Tibial nerve (tissue), 4 donors: ENCODE measurements at regions not wholly inside any gene's neighbourhood (a gene's known extent, or its start where the extent isn't known, plus 50 kb on each side); places are given as distances from the start of the nearest gene placed in this dataset.

Experiments
- DNase-seq, 2 donors: peaks; one replicate each; pipeline ENCODE4 v3.0.0-alpha.2; 2019; ENCODE audit warnings: low spot score in 2 of 2
- H3K27ac ChIP-seq, 4 donors: fragments of 200-600 bp; sonication (generic) in 3 of 4; one replicate each; pipeline ENCODE4 v1.5.1; 2017 to 2019; ENCODE audit warnings: mild to moderate bottlenecking in 1 of 4
- H3K27me3 ChIP-seq, 2 donors: fragments of 200-600 bp; sonication (generic) in 1 of 2; one replicate each; pipeline versions ENCODE4 v1.5.1 to v1.6.0; 2017 to 2019
- H3K36me3 ChIP-seq, 3 donors: fragments of 200-600 bp; sonication (generic); one replicate each; pipeline ENCODE4 v1.5.1; 2018 to 2019
- H3K4me1 ChIP-seq, 4 donors: fragments of 200-600 bp; sonication (generic) in 3 of 4; one replicate each; pipeline ENCODE4 v1.5.1; 2017 to 2019
- H3K4me3 ChIP-seq, 4 donors: fragments of 200-600 bp; sonication (generic) in 3 of 4; one replicate each; pipeline ENCODE4 v1.5.1; 2017 to 2019; ENCODE audit warnings: mild to moderate bottlenecking in 1 of 4, moderate library complexity in 1 of 4
- H3K9me3 ChIP-seq, 4 donors: fragments of 200-600 bp; sonication (generic) in 3 of 4; one replicate each; pipeline ENCODE4 v1.5.1; 2017 to 2019
- CTCF ChIP-seq, 5 experiments: fragments of 200-600 bp in 3 of 5; fragments of 450-650 bp in 2 of 5; sonication (generic) in 3 of 5; IDR thresholded peaks; one replicate each; pipeline ENCODE4 v1.5.1; 2016 to 2019; ENCODE audit warnings: antibody characterized with exemption in 5 of 5, mild to moderate bottlenecking in 3 of 5, moderate library complexity in 2 of 5
- EP300 ChIP-seq, 2 donors: sonication (generic); formaldehyde crosslinking; IDR thresholded peaks; one replicate each; pipeline ENCODE4 v1.6.1; 2017; ENCODE audit warnings: antibody characterized with exemption in 2 of 2, mild to moderate bottlenecking in 1 of 2
- POLR2A ChIP-seq, 2 donors: fragments of 450-650 bp; IDR thresholded peaks; one replicate each; pipeline ENCODE4 v1.6.1; 2017; ENCODE audit warnings: antibody characterized with exemption in 2 of 2, mild to moderate bottlenecking in 2 of 2, moderate library complexity in 2 of 2
- WGBS, 2 donors: methylation state at CpG; one replicate each; pipeline ENCODE4 v1.1.5; 2018; 5-methylcytosine and 5-hydroxymethylcytosine counted together

- Histone ChIP-seq H3K4me3 (no peak overlapping the region), H3K4me1 (no peaks in the 10 kb centered on the region), H3K27ac (no peak overlapping the region), H3K36me3 (no peaks in the 10 kb centered on the region), H3K9me3 (no peaks in the 10 kb centered on the region), H3K27me3 (no peaks in the 10 kb centered on the region)
- no peak for DNase-seq
- 74 to 82% methylated on average over 2 of the region's 2 CpGs for WGBS, 2 donors
- TF ChIP-seq CTCF (IDR thresholded peaks at IDR 0.05) (no peak), EP300 (IDR thresholded peaks at IDR 0.05) (no peak), POLR2A (IDR thresholded peaks at IDR 0.05) (no peak)
Measured at GRCh38 chr2:107407974-107408373, 418.7 kb upstream of the RGPD4 start.

GRCh38 chr2:107411267-107411666 lies 415.4 kb upstream of the RGPD4 start:
- Histone ChIP-seq H3K4me3 (no peak overlapping the region), H3K27ac (no peak overlapping the region), H3K9me3 (no peaks in the 10 kb centered on the region), H3K27me3 (no peaks in the 10 kb centered on the region), H3K36me3 (no peaks in the 10 kb centered on the region), H3K4me1 (no peaks in the 10 kb centered on the region)
- 86 to 88% methylated on average over 2 of the region's 2 CpGs for WGBS, 2 donors
- DNase-seq: no peak
- no peak for TF ChIP-seq POLR2A (IDR thresholded peaks at IDR 0.05)
- TF ChIP-seq CTCF (IDR thresholded peaks at IDR 0.05): no peak
- TF ChIP-seq EP300 (IDR thresholded peaks at IDR 0.05): no peak

GRCh38 chr2:107412209-107412904 lies 414.3 kb upstream of the RGPD4 start:
- TF ChIP-seq CTCF (IDR thresholded peaks at IDR 0.05): no peak
- DNase-seq: peak in 1 of 2 donors; percentile 10
- 49 to 52% methylated on average over 6 of the region's 6 CpGs for WGBS, 2 donors
- H3K4me3 ChIP-seq: no peak overlapping the region
- H3K27ac ChIP-seq: peak overlapping the region in 2 of 4 donors; percentile 9 to 28
- H3K9me3 ChIP-seq: no peaks in the 10 kb centered on the region
- H3K36me3 ChIP-seq: no peaks in the 10 kb centered on the region
- no peaks in the 10 kb centered on the region for H3K27me3 ChIP-seq
- H3K4me1 ChIP-seq: no peaks in the 10 kb centered on the region

GRCh38 chr2:107412981-107413380 lies 413.7 kb upstream of the RGPD4 start:
- DNase-seq: no peak
- H3K27me3 ChIP-seq: no peaks in the 10 kb centered on the region
- no peak overlapping the region for H3K4me3 ChIP-seq
- H3K27ac ChIP-seq: peak overlapping the region in 2 of 4 donors; percentile 9 to 28
- H3K36me3 ChIP-seq: no peaks in the 10 kb centered on the region
- 65 to 67% methylated on average over 2 of the region's 2 CpGs for WGBS, 2 donors
- H3K4me1 ChIP-seq: no peaks in the 10 kb centered on the region
- no peaks in the 10 kb centered on the region for H3K9me3 ChIP-seq
- TF ChIP-seq POLR2A (IDR thresholded peaks at IDR 0.05): no peak
- no peak for TF ChIP-seq CTCF (IDR thresholded peaks at IDR 0.05)
- TF ChIP-seq EP300 (IDR thresholded peaks at IDR 0.05): no peak

GRCh38 chr2:107414376-107414775 lies 412.3 kb upstream of the RGPD4 start:
- WGBS, 2 donors: 75 to 77% methylated on average over 4 of the region's 4 CpGs
- Histone ChIP-seq H3K27ac (no peak overlapping the region), H3K36me3 (no peaks in the 10 kb centered on the region)

More at GRCh38 chr2:107414376-107414775, 412.3 kb upstream of the RGPD4 start:
- DNase-seq: no peak
- Histone ChIP-seq H3K4me1 (no peaks in the 10 kb centered on the region), H3K9me3 (no peaks in the 10 kb centered on the region), H3K4me3 (no peak overlapping the region), H3K27me3 (no peaks in the 10 kb centered on the region)
- TF ChIP-seq EP300 (IDR thresholded peaks at IDR 0.05) (no peak), POLR2A (IDR thresholded peaks at IDR 0.05) (no peak), CTCF (IDR thresholded peaks at IDR 0.05) (no peak)
